H1 (cell line): ENCODE measurements at regions not wholly inside any gene's neighbourhood (a gene's known extent, or its start where the extent isn't known, plus 50 kb on each side); places are given as distances from the start of the nearest gene placed in this dataset.

Experiments
- CTCF ChIA-PET: fragments of 300-600 bp; sonication (Branson Sonifier 250); formaldehyde crosslinking; loops from one replicate; lab custom pipeline; 2021; ENCODE audit not compliant: partially characterized antibody; lab: Charles Lee
- POLR2A ChIA-PET: fragments of 300-600 bp; sonication (Branson Sonifier 250); formaldehyde crosslinking; loops from one replicate; lab custom pipeline; 2021; ENCODE audit warnings: inconsistent platforms; ENCODE audit not compliant: partially characterized antibody; lab: Charles Lee
- DNase-seq, 2 experiments: peaks; one replicate each; pipeline versions ENCODE4 v3.0.0 to v3.0.0-alpha.2; 2010 to 2022; ENCODE audit warnings: low spot score in 2 of 2, low read depth in 1 of 2, mixed read lengths in 1 of 2
- FAIRE-seq: peaks from 2 replicates; lab custom pipeline; 2011; peaks lifted over from hg19 to GRCh38; lab: Jason Lieb, UNC
- H2AFZ ChIP-seq: 2 replicates; pipeline ENCODE4 v1.8.1; 2012; ENCODE audit warnings: low read length, inconsistent platforms
- H2AK5ac ChIP-seq: 2 replicates; pipeline ENCODE4 v1.6.1; 2013; ENCODE audit warnings: low read depth, low read length
- H2BK120ac ChIP-seq: replicated peaks from 2 replicates; pipeline ENCODE3; 2013; ENCODE audit warnings: low read depth, low read length, inconsistent platforms
- H2BK12ac ChIP-seq: 2 replicates; pipeline ENCODE4 v1.6.1; 2013; ENCODE audit warnings: low read depth, low read length
- H2BK15ac ChIP-seq: 2 replicates; pipeline ENCODE4 v1.6.1; 2013; ENCODE audit warnings: low read length
- H2BK20ac ChIP-seq: 2 replicates; pipeline ENCODE4 v1.6.1; 2013; ENCODE audit warnings: low read length
- H2BK5ac ChIP-seq: 2 replicates; pipeline ENCODE4 v1.6.1; 2013; ENCODE audit warnings: low read depth, low read length
- H3K14ac ChIP-seq: 2 replicates; pipeline ENCODE4 v1.6.1; 2013; ENCODE audit warnings: inconsistent platforms; ENCODE audit not compliant: insufficient read length
- H3K18ac ChIP-seq: 2 replicates; pipeline ENCODE4 v1.6.1; 2013; ENCODE audit warnings: low read length; ENCODE audit errors: extremely low read depth
- H3K23ac ChIP-seq: 2 replicates; pipeline ENCODE4 v1.6.1; 2013; ENCODE audit warnings: inconsistent platforms; ENCODE audit not compliant: insufficient read length
- H3K23me2 ChIP-seq: 2 replicates; pipeline ENCODE4 v1.6.1; 2013; ENCODE audit warnings: low read depth, low read length
- H3K27ac ChIP-seq: 2 replicates; pipeline ENCODE4 v1.6.1; 2011; ENCODE audit warnings: low read depth, low read length, inconsistent platforms
- H3K27me3 ChIP-seq, 4 experiments: replicated peaks in 1 of 4; 1 replicate in 1 of 4; 2 replicates in 3 of 4; pipeline versions ENCODE4 v1.6.1 to v1.8.1; 2011 to 2013; ENCODE audit warnings: low read length in 3 of 4, mild to moderate bottlenecking in 3 of 4, inconsistent platforms in 2 of 4, mixed read lengths in 2 of 4, moderate library complexity in 1 of 4; ENCODE audit not compliant: control insufficient read depth in 3 of 4, insufficient read depth in 3 of 4; ENCODE audit errors: extremely low read depth in 1 of 4
- H3K36me3 ChIP-seq, 4 experiments: 2 replicates each; pipeline versions ENCODE4 v1.6.1 to v1.8.1; 2011 to 2013; ENCODE audit warnings: mild to moderate bottlenecking in 4 of 4, low read length in 3 of 4, moderate library complexity in 2 of 4, control low read depth in 1 of 4, inconsistent platforms in 1 of 4; ENCODE audit not compliant: insufficient read depth in 4 of 4, control insufficient read depth in 2 of 4
- H3K4ac ChIP-seq: replicated peaks from 2 replicates; pipeline ENCODE3; 2013; ENCODE audit warnings: low read length, low read depth, mixed read lengths, inconsistent platforms; ENCODE audit not compliant: insufficient read length
- H3K4me1 ChIP-seq, 4 experiments: replicated peaks in 1 of 4; 1 replicate in 1 of 4; 2 replicates in 3 of 4; pipeline versions ENCODE4 v1.6.1 to v1.8.1; 2011 to 2013; ENCODE audit warnings: low read length in 3 of 4, inconsistent platforms in 2 of 4, mixed read lengths in 1 of 4; ENCODE audit not compliant: insufficient read depth in 4 of 4, control insufficient read depth in 3 of 4
- H3K4me2 ChIP-seq, 2 experiments: 2 replicates each; pipeline versions ENCODE4 v1.6.1 to v1.8.1; 2011 to 2013; ENCODE audit warnings: low read depth in 2 of 2, low read length in 2 of 2, control low read depth in 1 of 2, inconsistent platforms in 1 of 2, mild to moderate bottlenecking in 1 of 2; ENCODE audit not compliant: insufficient read depth in 1 of 2
- H3K4me3 ChIP-seq, 4 experiments: fragments of 200-600, 300-600 bp in 1 of 4; sonication (generic), shearing (Covaris generic), sonication (Bioruptor Twin) in 1 of 4; 2 replicates each; pipeline versions ENCODE4 v1.5.1 to v1.8.1; 2011 to 2016; ENCODE audit warnings: low read length in 4 of 4, low read depth in 3 of 4, control low read depth in 2 of 4, inconsistent platforms in 2 of 4, mild to moderate bottlenecking in 2 of 4, mixed read lengths in 1 of 4, moderate library complexity in 1 of 4; ENCODE audit not compliant: insufficient read depth in 2 of 4; ENCODE audit errors: extremely low read depth in 1 of 4
- H3K56ac ChIP-seq: replicated peaks from 2 replicates; pipeline ENCODE3; 2013; ENCODE audit warnings: low read depth, mild to moderate bottlenecking, mixed read lengths, low read length, inconsistent platforms; ENCODE audit not compliant: insufficient read length
- H3K79me1 ChIP-seq: 2 replicates; pipeline ENCODE4 v1.6.1; 2013; ENCODE audit warnings: low read depth, low read length, control low read depth
- H3K79me2 ChIP-seq, 2 experiments: 2 replicates each; pipeline versions ENCODE4 v1.6.1 to v1.8.1; 2012 to 2013; ENCODE audit warnings: low read length in 2 of 2, mild to moderate bottlenecking in 2 of 2, inconsistent platforms in 1 of 2; ENCODE audit not compliant: insufficient read depth in 2 of 2, control insufficient read depth in 1 of 2
- H3K9ac ChIP-seq, 4 experiments: replicated peaks in 1 of 4; 1 replicate in 1 of 4; 2 replicates in 3 of 4; pipeline versions ENCODE4 v1.6.1 to v1.8.1; 2011 to 2013; ENCODE audit warnings: low read depth in 3 of 4, low read length in 3 of 4, control low read depth in 2 of 4, mild to moderate bottlenecking in 2 of 4, moderate library complexity in 2 of 4, inconsistent platforms in 1 of 4; ENCODE audit errors: extremely low read depth in 1 of 4
- H3K9me3 ChIP-seq, 2 experiments: 2 replicates each; pipeline versions ENCODE4 v1.6.1 to v1.8.1; 2012 to 2013; ENCODE audit warnings: mild to moderate bottlenecking in 2 of 2, moderate library complexity in 2 of 2, control low read depth in 1 of 2, inconsistent platforms in 1 of 2, low read depth in 1 of 2, low read length in 1 of 2, mixed read lengths in 1 of 2; ENCODE audit not compliant: insufficient read depth in 2 of 2
- H4K20me1 ChIP-seq, 2 experiments: replicated peaks in 1 of 2; 2 replicates each; pipeline versions ENCODE3 to v1.8.1; 2011 to 2013; ENCODE audit warnings: inconsistent platforms in 2 of 2, low read length in 2 of 2, mild to moderate bottlenecking in 1 of 2; ENCODE audit not compliant: insufficient read depth in 2 of 2, control insufficient read depth in 1 of 2
- H4K5ac ChIP-seq: 2 replicates; pipeline ENCODE4 v1.6.1; 2013; ENCODE audit warnings: low read length, low read depth, mixed read lengths, inconsistent platforms; ENCODE audit not compliant: insufficient read length
- H4K8ac ChIP-seq: 2 replicates; pipeline ENCODE4 v1.8.0; 2013; ENCODE audit warnings: mild to moderate bottlenecking, moderate library complexity, low read length, inconsistent platforms; ENCODE audit not compliant: insufficient read depth; ENCODE audit errors: extremely low read depth
- H4K91ac ChIP-seq: replicated peaks from 2 replicates; pipeline ENCODE3; 2013; ENCODE audit warnings: low read length, mixed read lengths, inconsistent platforms; ENCODE audit not compliant: insufficient read length
- GABPA ChIP-seq: IDR thresholded peaks from 2 replicates; pipeline ENCODE4 v1.6.1; 2011; ENCODE audit warnings: mild to moderate bottlenecking, low read length, moderate library complexity, borderline replicate concordance; ENCODE audit not compliant: insufficient read depth
- KDM5A ChIP-seq: fragments of 200-600 bp; IDR thresholded peaks from 2 replicates; pipeline ENCODE4 v1.7.1; 2012; ENCODE audit warnings: mild to moderate bottlenecking, low read length, inconsistent platforms, mixed read lengths
- MAFK ChIP-seq: IDR thresholded peaks from 2 replicates; pipeline ENCODE4 v1.6.1; 2012; ENCODE audit warnings: low read depth, mild to moderate bottlenecking, improper control_type of control experiment, low read length
- POLR2AphosphoS5 ChIP-seq: IDR thresholded peaks from 2 replicates; pipeline ENCODE4 v1.6.1; 2011; ENCODE audit warnings: low read depth, low read length
- WGBS, 2 experiments: shearing (Covaris generic) in 1 of 2; methylation state at CpG; one replicate each; pipeline versions ENCODE4 v1.1.6 to v1.1.7; 2013 to 2015; ENCODE audit warnings: low lambda C conversion rate in 2 of 2, mixed read lengths in 2 of 2, inconsistent platforms in 1 of 2, low coverage in 1 of 2, missing lambda C conversion rate in 1 of 2; ENCODE audit not compliant: insufficient replicate concordance in 2 of 2, insufficient coverage in 1 of 2, insufficient read length in 1 of 2; ENCODE audit errors: extremely low coverage in 1 of 2, missing lambda C conversion rate in 1 of 2; 5-methylcytosine and 5-hydroxymethylcytosine counted together

- Histone ChIP-seq H3K23ac (no peak overlapping the region), H3K4me2 (no peak overlapping the region), H3K79me1 (no peaks in the 10 kb centered on the region), H3K4me1 (no peaks in the 10 kb centered on the region; a peak in 1 of 7 replicates), H3K27ac (no peak overlapping the region), H3K4ac (no peak overlapping the region), H4K5ac (no peak overlapping the region), H3K14ac (no peak overlapping the region), H2BK12ac (no peak overlapping the region), H2AFZ (no peak overlapping the region), H2BK15ac (no peak overlapping the region), H4K91ac (no peak overlapping the region), H3K18ac (no peak overlapping the region), H3K4me3 (no peak overlapping the region), H3K56ac (no peak overlapping the region), H4K8ac (no peak overlapping the region), H2BK5ac (no peak overlapping the region), H2BK20ac (no peak overlapping the region), H3K9ac (no peak overlapping the region), H3K23me2 (no peaks in the 10 kb centered on the region), H3K9me3 (no peaks in the 10 kb centered on the region), H2BK120ac (no peak overlapping the region), H4K20me1 (no peaks in the 10 kb centered on the region), H3K36me3 (no peaks in the 10 kb centered on the region), H2AK5ac (no peak overlapping the region), H3K79me2 (no peaks in the 10 kb centered on the region), H3K27me3 (no peaks in the 10 kb centered on the region)
- POLR2A ChIA-PET, result no interaction called here
- DNase-seq, result no peak
- no peak for FAIRE-seq
- 55% methylated on average over 5 of the region's 5 CpGs; no CpG with 5 or more reads in 1 of the 2 experiments for WGBS, 2 experiments
- CTCF ChIA-PET, result interaction anchor here (0.7 to 2.0 kb wide), 3 partner anchors 156 to 1856 kb away, joined by 3 to 6 read pairs (median 3); no protein-coding TSS in a partner anchor
- TF ChIP-seq MAFK, result no peak
- TF ChIP-seq KDM5A, result no peak
- no peak for TF ChIP-seq POLR2AphosphoS5
- TF ChIP-seq GABPA, result no peak
Observed at GRCh38 chr10:26378861-26379294, 59.3 kb upstream of the APBB1IP start.
